Ishikawa (cell line): ENCODE measurements at regions not wholly inside any gene's neighbourhood (a gene's known extent, or its start where the extent isn't known, plus 50 kb on each side); places are given as distances from the start of the nearest gene placed in this dataset.

Source experiments
- CEBPB ChIP-seq: IDR thresholded peaks from 2 replicates; pipeline ENCODE4 v1.6.1; 2012
- RAD21 ChIP-seq: IDR thresholded peaks from 2 replicates; pipeline ENCODE4 v1.6.1; 2012; ENCODE audit warnings: low read depth
- TAF1 ChIP-seq: IDR thresholded peaks from 2 replicates; pipeline ENCODE4 v1.6.1; 2012; ENCODE audit warnings: low read depth, mild to moderate bottlenecking
- TCF12 ChIP-seq: IDR thresholded peaks from 2 replicates; pipeline ENCODE4 v1.6.1; 2012; ENCODE audit warnings: low read depth
- YY1 ChIP-seq: IDR thresholded peaks from 2 replicates; pipeline ENCODE4 v1.6.1; 2012; ENCODE audit warnings: low read depth

DNA sequence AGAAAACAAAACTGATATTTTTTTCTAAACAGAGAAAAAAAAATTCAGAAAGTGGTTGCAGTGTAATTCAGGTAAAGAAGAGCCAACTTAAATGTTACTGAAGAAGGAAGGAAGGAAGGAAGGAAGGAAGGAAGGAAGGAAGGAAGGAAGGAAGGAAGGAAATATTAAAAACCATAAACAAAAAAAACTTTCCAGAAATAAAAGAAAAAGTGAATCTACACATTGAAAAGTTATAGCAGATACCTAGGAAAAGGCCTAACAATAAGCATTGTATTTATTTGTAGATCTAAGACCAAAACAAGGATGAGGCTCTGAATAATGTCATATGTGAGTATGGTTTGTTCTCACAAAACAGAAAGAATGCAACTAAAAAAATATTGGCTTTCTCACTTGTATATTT, 345.4 kb upstream of the NR5A2 start:
- TF ChIP-seq TCF12 (no peak), YY1 (no peak), CEBPB (no peak), RAD21 (no peak), TAF1 (no peak)
